ENCODE measurements at regions not wholly inside any gene's neighbourhood (a gene's known extent, or its start where the extent isn't known, plus 50 kb on each side); places are given as distances from the start of the nearest gene placed in this dataset.

DNA sequence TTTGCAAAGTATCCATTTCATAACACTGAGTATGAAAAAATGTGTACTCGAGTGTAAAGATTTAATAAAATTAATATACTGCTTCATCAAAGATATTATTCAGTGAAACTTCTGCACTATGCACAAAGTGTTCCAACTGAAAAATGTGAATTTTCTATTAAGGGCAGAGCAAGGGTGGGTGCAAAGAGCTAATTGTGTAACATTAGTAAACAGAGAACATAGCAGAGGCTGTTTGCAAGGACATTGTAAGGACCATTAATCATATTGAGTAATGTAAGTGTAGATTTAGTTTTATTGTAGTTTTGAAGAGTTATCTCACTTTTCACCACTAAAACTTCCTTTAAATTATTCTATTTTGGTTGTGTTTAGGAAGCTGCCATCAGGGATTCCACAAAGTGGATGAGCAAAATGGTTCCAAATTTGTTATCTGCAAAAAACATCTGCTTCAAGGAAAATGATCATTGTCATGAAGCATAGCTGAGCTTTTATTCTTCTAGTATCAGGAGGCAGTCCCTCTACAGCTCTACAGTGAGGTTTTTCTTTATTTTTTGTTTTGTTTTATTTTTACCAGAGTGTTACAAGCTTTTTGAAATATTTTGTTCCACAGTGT is 1375.4 kb downstream of the SLITRK1 start:
- Histone ChIP-seq H3K9ac (ENCODE audit: control insufficient read depth, insufficient read depth, low read length) (no peak overlapping the region), H3K27ac (ENCODE audit: control insufficient read depth, insufficient read depth) (no peak overlapping the region), H3K79me2 (ENCODE audit: control insufficient read depth, insufficient read depth, low read length) (no peaks in the 10 kb centered on the region), H3K27me3 (replicated peaks in 1 of 2; ENCODE audit: control insufficient read depth in 2 of 2, insufficient read depth in 2 of 2, low read length in 1 of 2) (no peaks in the 10 kb centered on the region), H2AFZ (ENCODE audit: control insufficient read depth, low read depth, low read length) (no peak overlapping the region), H3K36me3 (ENCODE audit: control insufficient read depth in 2 of 2, insufficient read depth in 2 of 2, low read length in 1 of 2) (no peaks in the 10 kb centered on the region), H3K4me3 (no peak overlapping the region), H3K9me3 (replicated peaks; ENCODE audit: control insufficient read depth, insufficient read depth, low read length) (no peaks in the 10 kb centered on the region), H4K20me1 (ENCODE audit: control insufficient read depth, insufficient read depth) (no peaks in the 10 kb centered on the region), H3K4me1 (ENCODE audit: control insufficient read depth, insufficient read depth, low read length) (no peaks in the 10 kb centered on the region), H3K4me2 (ENCODE audit: control insufficient read depth, insufficient read depth) (no peak overlapping the region)
- intact Hi-C loops (cut with micrococcal nuclease; ENCODE audit: unreplicated experiment) (no loop called here), in situ Hi-C loops (cut with MboI) (no loop called here)
- TF ChIP-seq NFYA (IDR thresholded peaks at IDR 0.05; ENCODE audit: borderline replicate concordance, low read depth, low read length) (no peak), STAT3 (IDR thresholded peaks at IDR 0.05; ENCODE audit: low read depth, low read length) (no peak), CHD4 (IDR thresholded peaks at IDR 0.05) (no peak), SPI1 (IDR thresholded peaks at IDR 0.05; ENCODE audit: borderline replicate concordance, insufficient read depth, low read depth, low read length) (no peak), ZNF622 (IDR thresholded peaks at IDR 0.05) (no peak), RAD51 (IDR thresholded peaks at IDR 0.05) (no peak), SIN3A (IDR thresholded peaks at IDR 0.05; ENCODE audit: low read depth, low read length) (no peak), LARP7 (IDR thresholded peaks at IDR 0.05) (no peak), NFXL1 (IDR thresholded peaks at IDR 0.05; ENCODE audit: borderline replicate concordance) (no peak), NRF1 (conservative IDR thresholded peaks at IDR 0.05; ENCODE audit: low read depth, low read length) (no peak)
- TF ChIP-seq, protein P1, sequence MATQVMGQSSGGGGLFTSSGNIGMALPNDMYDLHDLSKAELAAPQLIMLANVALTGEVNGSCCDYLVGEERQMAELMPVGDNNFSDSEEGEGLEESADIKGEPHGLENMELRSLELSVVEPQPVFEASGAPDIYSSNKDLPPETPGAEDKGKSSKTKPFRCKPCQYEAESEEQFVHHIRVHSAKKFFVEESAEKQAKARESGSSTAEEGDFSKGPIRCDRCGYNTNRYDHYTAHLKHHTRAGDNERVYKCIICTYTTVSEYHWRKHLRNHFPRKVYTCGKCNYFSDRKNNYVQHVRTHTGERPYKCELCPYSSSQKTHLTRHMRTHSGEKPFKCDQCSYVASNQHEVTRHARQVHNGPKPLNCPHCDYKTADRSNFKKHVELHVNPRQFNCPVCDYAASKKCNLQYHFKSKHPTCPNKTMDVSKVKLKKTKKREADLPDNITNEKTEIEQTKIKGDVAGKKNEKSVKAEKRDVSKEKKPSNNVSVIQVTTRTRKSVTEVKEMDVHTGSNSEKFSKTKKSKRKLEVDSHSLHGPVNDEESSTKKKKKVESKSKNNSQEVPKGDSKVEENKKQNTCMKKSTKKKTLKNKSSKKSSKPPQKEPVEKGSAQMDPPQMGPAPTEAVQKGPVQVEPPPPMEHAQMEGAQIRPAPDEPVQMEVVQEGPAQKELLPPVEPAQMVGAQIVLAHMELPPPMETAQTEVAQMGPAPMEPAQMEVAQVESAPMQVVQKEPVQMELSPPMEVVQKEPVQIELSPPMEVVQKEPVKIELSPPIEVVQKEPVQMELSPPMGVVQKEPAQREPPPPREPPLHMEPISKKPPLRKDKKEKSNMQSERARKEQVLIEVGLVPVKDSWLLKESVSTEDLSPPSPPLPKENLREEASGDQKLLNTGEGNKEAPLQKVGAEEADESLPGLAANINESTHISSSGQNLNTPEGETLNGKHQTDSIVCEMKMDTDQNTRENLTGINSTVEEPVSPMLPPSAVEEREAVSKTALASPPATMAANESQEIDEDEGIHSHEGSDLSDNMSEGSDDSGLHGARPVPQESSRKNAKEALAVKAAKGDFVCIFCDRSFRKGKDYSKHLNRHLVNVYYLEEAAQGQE (IDR thresholded peaks at IDR 0.05; ENCODE audit: low read depth, low read length) = no peak
- WGBS (ENCODE audit: insufficient coverage, insufficient replicate concordance, low lambda C conversion rate, missing lambda C conversion rate) = 0% methylated on average over 1 of the region's 1 CpG
- ChIA-PET RAD21 (ENCODE audit: unreplicated experiment) (no interaction called here), SMC1A (ENCODE audit: uncharacterized antibody, unreplicated experiment) (no interaction called here), CTCF (interaction anchor here (0.6 kb wide), 1 partner anchor 926 kb away, joined by 4 read pairs; no protein-coding TSS in a partner anchor), POLR2A (no interaction called here)
- no TSS peak for BruUV-seq (replicated peaks)
- FAIRE-seq (no peak), DNase-seq (ENCODE audit: low read depth, low spot score) (no peak), ATAC-seq (no peak)

All from GM12878 (cell line).